H1 (cell line): ENCODE measurements at regions not wholly inside any gene's neighbourhood (a gene's known extent, or its start where the extent isn't known, plus 50 kb on each side); places are given as distances from the start of the nearest gene placed in this dataset.

Experiments used
- CTCF ChIA-PET: fragments of 300-600 bp; sonication (Branson Sonifier 250); formaldehyde crosslinking; loops from one replicate; lab custom pipeline; 2021; ENCODE audit not compliant: partially characterized antibody; lab: Charles Lee
- POLR2A ChIA-PET: fragments of 300-600 bp; sonication (Branson Sonifier 250); formaldehyde crosslinking; loops from one replicate; lab custom pipeline; 2021; ENCODE audit warnings: inconsistent platforms; ENCODE audit not compliant: partially characterized antibody; lab: Charles Lee
- DNase-seq, 2 experiments: peaks; one replicate each; pipeline versions ENCODE4 v3.0.0 to v3.0.0-alpha.2; 2010 to 2022; ENCODE audit warnings: low spot score in 2 of 2, low read depth in 1 of 2, mixed read lengths in 1 of 2
- FAIRE-seq: peaks from 2 replicates; lab custom pipeline; 2011; peaks lifted over from hg19 to GRCh38; lab: Jason Lieb, UNC
- H2AFZ ChIP-seq: 2 replicates; pipeline ENCODE4 v1.8.1; 2012; ENCODE audit warnings: low read length, inconsistent platforms
- H2AK5ac ChIP-seq: 2 replicates; pipeline ENCODE4 v1.6.1; 2013; ENCODE audit warnings: low read depth, low read length
- H2BK120ac ChIP-seq: replicated peaks from 2 replicates; pipeline ENCODE3; 2013; ENCODE audit warnings: low read depth, low read length, inconsistent platforms
- H2BK12ac ChIP-seq: 2 replicates; pipeline ENCODE4 v1.6.1; 2013; ENCODE audit warnings: low read depth, low read length
- H2BK15ac ChIP-seq: 2 replicates; pipeline ENCODE4 v1.6.1; 2013; ENCODE audit warnings: low read length
- H2BK20ac ChIP-seq: 2 replicates; pipeline ENCODE4 v1.6.1; 2013; ENCODE audit warnings: low read length
- H2BK5ac ChIP-seq: 2 replicates; pipeline ENCODE4 v1.6.1; 2013; ENCODE audit warnings: low read depth, low read length
- H3K14ac ChIP-seq: 2 replicates; pipeline ENCODE4 v1.6.1; 2013; ENCODE audit warnings: inconsistent platforms; ENCODE audit not compliant: insufficient read length
- H3K18ac ChIP-seq: 2 replicates; pipeline ENCODE4 v1.6.1; 2013; ENCODE audit warnings: low read length; ENCODE audit errors: extremely low read depth
- H3K23ac ChIP-seq: 2 replicates; pipeline ENCODE4 v1.6.1; 2013; ENCODE audit warnings: inconsistent platforms; ENCODE audit not compliant: insufficient read length
- H3K23me2 ChIP-seq: 2 replicates; pipeline ENCODE4 v1.6.1; 2013; ENCODE audit warnings: low read depth, low read length
- H3K27ac ChIP-seq: 2 replicates; pipeline ENCODE4 v1.6.1; 2011; ENCODE audit warnings: low read depth, low read length, inconsistent platforms
- H3K27me3 ChIP-seq, 4 experiments: replicated peaks in 1 of 4; 1 replicate in 1 of 4; 2 replicates in 3 of 4; pipeline versions ENCODE4 v1.6.1 to v1.8.1; 2011 to 2013; ENCODE audit warnings: low read length in 3 of 4, mild to moderate bottlenecking in 3 of 4, inconsistent platforms in 2 of 4, mixed read lengths in 2 of 4, moderate library complexity in 1 of 4; ENCODE audit not compliant: control insufficient read depth in 3 of 4, insufficient read depth in 3 of 4; ENCODE audit errors: extremely low read depth in 1 of 4
- H3K36me3 ChIP-seq, 4 experiments: 2 replicates each; pipeline versions ENCODE4 v1.6.1 to v1.8.1; 2011 to 2013; ENCODE audit warnings: mild to moderate bottlenecking in 4 of 4, low read length in 3 of 4, moderate library complexity in 2 of 4, control low read depth in 1 of 4, inconsistent platforms in 1 of 4; ENCODE audit not compliant: insufficient read depth in 4 of 4, control insufficient read depth in 2 of 4
- H3K4ac ChIP-seq: replicated peaks from 2 replicates; pipeline ENCODE3; 2013; ENCODE audit warnings: low read length, low read depth, mixed read lengths, inconsistent platforms; ENCODE audit not compliant: insufficient read length
- H3K4me1 ChIP-seq, 4 experiments: replicated peaks in 1 of 4; 1 replicate in 1 of 4; 2 replicates in 3 of 4; pipeline versions ENCODE4 v1.6.1 to v1.8.1; 2011 to 2013; ENCODE audit warnings: low read length in 3 of 4, inconsistent platforms in 2 of 4, mixed read lengths in 1 of 4; ENCODE audit not compliant: insufficient read depth in 4 of 4, control insufficient read depth in 3 of 4
- H3K4me2 ChIP-seq, 2 experiments: 2 replicates each; pipeline versions ENCODE4 v1.6.1 to v1.8.1; 2011 to 2013; ENCODE audit warnings: low read depth in 2 of 2, low read length in 2 of 2, control low read depth in 1 of 2, inconsistent platforms in 1 of 2, mild to moderate bottlenecking in 1 of 2; ENCODE audit not compliant: insufficient read depth in 1 of 2
- H3K4me3 ChIP-seq, 4 experiments: fragments of 200-600, 300-600 bp in 1 of 4; sonication (generic), shearing (Covaris generic), sonication (Bioruptor Twin) in 1 of 4; 2 replicates each; pipeline versions ENCODE4 v1.5.1 to v1.8.1; 2011 to 2016; ENCODE audit warnings: low read length in 4 of 4, low read depth in 3 of 4, control low read depth in 2 of 4, inconsistent platforms in 2 of 4, mild to moderate bottlenecking in 2 of 4, mixed read lengths in 1 of 4, moderate library complexity in 1 of 4; ENCODE audit not compliant: insufficient read depth in 2 of 4; ENCODE audit errors: extremely low read depth in 1 of 4
- H3K56ac ChIP-seq: replicated peaks from 2 replicates; pipeline ENCODE3; 2013; ENCODE audit warnings: low read depth, mild to moderate bottlenecking, mixed read lengths, low read length, inconsistent platforms; ENCODE audit not compliant: insufficient read length
- H3K79me1 ChIP-seq: 2 replicates; pipeline ENCODE4 v1.6.1; 2013; ENCODE audit warnings: low read depth, low read length, control low read depth
- H3K79me2 ChIP-seq, 2 experiments: 2 replicates each; pipeline versions ENCODE4 v1.6.1 to v1.8.1; 2012 to 2013; ENCODE audit warnings: low read length in 2 of 2, mild to moderate bottlenecking in 2 of 2, inconsistent platforms in 1 of 2; ENCODE audit not compliant: insufficient read depth in 2 of 2, control insufficient read depth in 1 of 2
- H3K9ac ChIP-seq, 4 experiments: replicated peaks in 1 of 4; 1 replicate in 1 of 4; 2 replicates in 3 of 4; pipeline versions ENCODE4 v1.6.1 to v1.8.1; 2011 to 2013; ENCODE audit warnings: low read depth in 3 of 4, low read length in 3 of 4, control low read depth in 2 of 4, mild to moderate bottlenecking in 2 of 4, moderate library complexity in 2 of 4, inconsistent platforms in 1 of 4; ENCODE audit errors: extremely low read depth in 1 of 4
- H3K9me3 ChIP-seq, 2 experiments: 2 replicates each; pipeline versions ENCODE4 v1.6.1 to v1.8.1; 2012 to 2013; ENCODE audit warnings: mild to moderate bottlenecking in 2 of 2, moderate library complexity in 2 of 2, control low read depth in 1 of 2, inconsistent platforms in 1 of 2, low read depth in 1 of 2, low read length in 1 of 2, mixed read lengths in 1 of 2; ENCODE audit not compliant: insufficient read depth in 2 of 2
- H4K20me1 ChIP-seq, 2 experiments: replicated peaks in 1 of 2; 2 replicates each; pipeline versions ENCODE3 to v1.8.1; 2011 to 2013; ENCODE audit warnings: inconsistent platforms in 2 of 2, low read length in 2 of 2, mild to moderate bottlenecking in 1 of 2; ENCODE audit not compliant: insufficient read depth in 2 of 2, control insufficient read depth in 1 of 2
- H4K5ac ChIP-seq: 2 replicates; pipeline ENCODE4 v1.6.1; 2013; ENCODE audit warnings: low read length, low read depth, mixed read lengths, inconsistent platforms; ENCODE audit not compliant: insufficient read length
- H4K8ac ChIP-seq: 2 replicates; pipeline ENCODE4 v1.8.0; 2013; ENCODE audit warnings: mild to moderate bottlenecking, moderate library complexity, low read length, inconsistent platforms; ENCODE audit not compliant: insufficient read depth; ENCODE audit errors: extremely low read depth
- H4K91ac ChIP-seq: replicated peaks from 2 replicates; pipeline ENCODE3; 2013; ENCODE audit warnings: low read length, mixed read lengths, inconsistent platforms; ENCODE audit not compliant: insufficient read length
- CEBPB ChIP-seq: IDR thresholded peaks from 2 replicates; pipeline ENCODE4 v1.6.1; 2012; ENCODE audit warnings: low read depth, low read length
- WGBS, 2 experiments: shearing (Covaris generic) in 1 of 2; methylation state at CpG; one replicate each; pipeline versions ENCODE4 v1.1.6 to v1.1.7; 2013 to 2015; ENCODE audit warnings: low lambda C conversion rate in 2 of 2, mixed read lengths in 2 of 2, inconsistent platforms in 1 of 2, low coverage in 1 of 2, missing lambda C conversion rate in 1 of 2; ENCODE audit not compliant: insufficient replicate concordance in 2 of 2, insufficient coverage in 1 of 2, insufficient read length in 1 of 2; ENCODE audit errors: extremely low coverage in 1 of 2, missing lambda C conversion rate in 1 of 2; 5-methylcytosine and 5-hydroxymethylcytosine counted together
- TF ChIP-seq, protein P1 (sequence below): IDR thresholded peaks from 2 replicates; pipeline ENCODE4 v1.6.1; 2011; ENCODE audit warnings: low read depth, mild to moderate bottlenecking, low read length; ENCODE audit not compliant: insufficient read depth

- no peak overlapping the region for H3K18ac ChIP-seq
- H2BK12ac ChIP-seq: no peak overlapping the region
- no peaks in the 10 kb centered on the region for H3K79me1 ChIP-seq
- H3K23me2 ChIP-seq: no peaks in the 10 kb centered on the region
- no peak overlapping the region for H3K14ac ChIP-seq
- no peak overlapping the region for H3K4me3 ChIP-seq
- H2BK120ac ChIP-seq: no peak overlapping the region
- WGBS, 2 experiments: 100% methylated on average over 5 of the region's 5 CpGs; no CpG with 5 or more reads in 1 of the 2 experiments
- no peak overlapping the region for H3K9ac ChIP-seq
- no peak overlapping the region for H2BK15ac ChIP-seq
- FAIRE-seq (no peak), DNase-seq (no peak)
- no peak overlapping the region for H2BK5ac ChIP-seq
- peaks cover 0 to 13% of the 10 kb centered on the region in 2 experiments; a peak in 1 of 4 replicates for H3K9me3 ChIP-seq
- no peaks in the 10 kb centered on the region for H3K36me3 ChIP-seq
- H3K27me3 ChIP-seq: no peaks in the 10 kb centered on the region
- H3K4me1 ChIP-seq: peaks cover 0 to 11% (median 1%) of the 10 kb centered on the region in 4 experiments; a peak in 4 of 7 replicates
- H3K27ac ChIP-seq: no peak overlapping the region
- H2AFZ ChIP-seq: no peak overlapping the region
- ChIA-PET POLR2A (interaction anchor here (0.7 kb wide), 1 partner anchor 48 kb away, joined by 4 read pairs; no protein-coding TSS in a partner anchor), CTCF (interaction anchor here (0.9 to 2.0 kb wide), 2 partner anchors 8 to 11 kb away, joined by 3 to 4 read pairs; no protein-coding TSS in a partner anchor)
- peak; percentile 13; the same call in 1 of the 2 replicates for TF ChIP-seq CEBPB
- TF ChIP-seq, protein P1, sequence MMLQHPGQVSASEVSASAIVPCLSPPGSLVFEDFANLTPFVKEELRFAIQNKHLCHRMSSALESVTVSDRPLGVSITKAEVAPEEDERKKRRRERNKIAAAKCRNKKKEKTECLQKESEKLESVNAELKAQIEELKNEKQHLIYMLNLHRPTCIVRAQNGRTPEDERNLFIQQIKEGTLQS: no peak
- no peak overlapping the region for H3K4me2 ChIP-seq
- H3K79me2 ChIP-seq: no peaks in the 10 kb centered on the region
- H4K8ac ChIP-seq: no peak overlapping the region
- no peak overlapping the region for H2BK20ac ChIP-seq
- no peak overlapping the region for H4K5ac ChIP-seq
- no peak overlapping the region for H3K23ac ChIP-seq
- H3K4ac ChIP-seq: no peak overlapping the region
- H3K56ac ChIP-seq: no peak overlapping the region
- no peak overlapping the region for H4K91ac ChIP-seq
- H2AK5ac ChIP-seq: no peak overlapping the region
- no peaks in the 10 kb centered on the region for H4K20me1 ChIP-seq
Measured at GRCh38 chr14:55930016-55930784, 188.0 kb upstream of the PELI2 start.
